Activated CD8-positive, alpha-beta memory T cell treated with anti-CD3 and anti-CD28 coated beads for 1 hour (primary cell): ENCODE measurements at regions not wholly inside any gene's neighbourhood (a gene's known extent, or its start where the extent isn't known, plus 50 kb on each side); places are given as distances from the start of the nearest gene placed in this dataset.

Source experiments
- DNase-seq, 2 donors: peaks; one replicate each; pipeline ENCODE4 v3.0.0-alpha.2; 2020; ENCODE audit warnings: low read depth in 1 of 2; ENCODE audit errors: extremely low read depth in 1 of 2

DNA sequence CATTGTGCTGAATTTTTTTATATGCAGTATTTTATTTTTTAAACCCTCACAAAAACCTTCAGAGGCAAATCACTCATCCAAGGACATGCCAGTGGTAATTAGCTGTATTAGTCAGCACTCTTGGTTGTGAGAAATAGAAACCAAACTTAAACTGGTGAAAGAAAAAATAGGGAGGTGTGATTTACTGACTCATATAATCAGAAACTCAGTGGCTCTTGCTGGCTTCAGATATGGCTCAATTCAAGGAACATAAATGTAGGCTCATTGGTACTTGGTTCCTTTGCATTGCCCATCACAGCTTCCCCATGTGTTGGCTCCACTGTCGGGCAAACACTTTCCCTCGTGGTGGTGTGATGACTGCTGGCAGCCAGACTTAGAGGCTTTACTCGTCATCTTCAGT, 497.2 kb downstream of the MAT2B start:
- DNase-seq = no peak

DNA sequence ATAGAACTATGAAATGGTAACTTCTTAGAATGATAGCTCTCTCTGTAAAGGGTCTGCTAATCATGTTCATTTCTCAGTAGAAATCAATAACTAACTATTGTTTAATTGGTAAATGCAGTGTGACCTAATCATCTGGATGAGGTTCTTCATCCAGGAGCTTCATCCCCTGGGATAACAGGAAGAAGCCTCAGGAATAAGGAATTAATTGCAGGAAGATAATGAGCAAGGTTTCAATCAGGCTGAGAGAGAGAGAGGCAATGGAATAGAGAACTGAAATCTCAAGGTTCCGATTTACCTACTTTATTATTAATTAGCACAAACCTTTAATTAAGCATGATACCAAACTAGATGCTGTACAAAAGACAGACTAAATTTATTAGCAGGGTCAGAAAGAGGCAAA, 499.7 kb downstream of the MAT2B start:
- DNase-seq = no peak

DNA sequence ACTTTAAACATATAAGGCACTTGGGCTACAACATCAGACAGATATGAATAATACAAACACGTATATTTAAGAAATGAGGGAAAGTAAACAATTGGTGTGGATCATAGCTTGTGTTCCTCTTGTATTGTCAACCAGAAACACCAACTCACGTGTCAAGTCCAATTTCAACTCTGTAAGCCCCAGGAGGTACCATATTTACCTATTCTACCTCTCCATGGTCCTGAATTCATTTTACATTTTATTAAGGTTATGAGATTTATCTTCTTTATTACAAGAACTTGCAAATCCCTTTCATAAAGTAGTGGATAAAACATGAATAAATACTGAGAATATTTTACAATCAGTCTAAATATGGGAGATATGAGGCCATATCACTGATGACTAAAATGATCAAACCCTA, 501.6 kb downstream of the MAT2B start:
- DNase-seq = no peak

DNA sequence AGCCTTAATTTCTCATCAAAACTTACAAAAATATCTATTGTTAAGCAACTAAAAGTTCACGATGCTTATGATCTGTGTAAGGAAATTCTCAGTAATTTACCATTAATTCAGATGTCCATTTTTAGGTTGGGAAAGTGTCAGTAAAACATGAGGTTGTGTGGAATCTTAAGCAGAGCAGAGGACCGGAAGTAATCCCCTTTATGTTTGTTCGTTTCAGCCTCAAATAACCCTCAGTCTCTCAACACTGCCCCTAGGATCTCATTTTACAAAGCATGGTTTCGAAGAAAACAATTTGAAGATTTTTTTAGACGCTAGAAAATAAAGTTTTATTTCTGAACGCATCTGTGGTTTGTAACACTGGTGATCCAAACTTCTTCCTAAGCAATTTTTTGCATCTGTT, 504.2 kb downstream of the MAT2B start:
- DNase-seq = no peak

DNA sequence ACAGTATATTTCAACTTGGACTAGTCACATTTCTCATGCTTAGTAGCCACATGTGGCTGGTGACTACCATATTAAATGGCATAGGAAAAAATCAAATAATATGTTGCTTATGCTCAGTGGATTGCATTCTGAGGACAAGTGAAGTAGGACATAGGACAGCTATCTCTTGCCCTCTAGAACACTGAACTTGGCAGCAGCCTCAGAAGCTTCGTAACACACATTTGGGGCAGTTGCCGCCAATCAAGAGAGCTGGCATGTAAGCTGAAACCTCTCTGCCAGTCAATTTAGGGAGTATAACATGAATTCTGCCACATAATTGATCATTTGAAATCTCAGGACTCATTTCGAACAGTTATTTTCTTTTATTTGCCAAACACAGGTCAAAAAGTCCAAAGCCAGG, 505.5 kb downstream of the MAT2B start:
- no peak for DNase-seq

DNA sequence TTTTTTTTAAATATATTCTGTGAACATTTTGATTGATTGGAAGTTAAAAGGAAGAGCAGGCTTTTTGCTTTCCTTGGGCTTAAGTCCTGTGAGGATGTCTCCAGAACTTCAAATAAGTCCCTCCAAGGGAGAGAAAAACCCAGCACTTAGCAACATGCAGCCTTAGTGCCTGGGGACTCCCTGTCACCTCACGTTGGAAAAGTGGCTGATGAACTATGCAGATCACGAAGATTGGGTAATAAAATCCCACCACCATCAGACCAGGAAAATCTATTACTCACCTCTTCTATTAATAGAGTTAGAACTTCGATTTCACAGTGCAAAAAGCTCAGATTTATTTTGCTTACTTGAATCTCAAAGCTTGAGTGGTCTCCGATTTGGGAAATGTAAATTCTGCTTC, 507.0 kb downstream of the MAT2B start:
- DNase-seq = no peak

DNA sequence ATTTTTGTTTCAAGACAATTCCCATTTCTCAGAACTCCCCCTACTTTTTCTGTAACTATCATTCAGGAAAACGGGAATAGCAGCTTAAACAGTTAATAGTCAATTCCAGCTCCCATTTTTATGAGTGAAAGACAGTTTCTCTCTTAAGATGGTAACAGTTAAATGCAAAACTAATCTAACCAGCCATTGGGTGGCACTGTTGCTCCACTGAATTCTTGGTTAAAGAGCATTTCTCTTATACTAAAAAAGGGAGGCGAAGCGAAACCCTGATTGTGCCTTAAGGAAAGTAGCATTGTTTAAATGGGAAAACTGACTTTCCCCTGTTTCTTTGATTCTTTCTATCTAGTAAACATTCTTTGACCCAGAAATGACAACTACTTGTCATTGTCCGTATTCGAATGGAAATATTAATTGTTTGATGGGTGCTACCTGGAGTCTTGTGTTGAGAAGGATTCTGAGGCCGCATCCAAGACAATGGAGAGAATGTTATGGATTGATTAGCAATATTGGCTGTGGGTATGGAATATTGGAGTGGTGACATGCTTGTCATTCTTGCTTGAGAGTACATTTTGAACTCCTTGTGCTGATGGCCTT, 507.8 kb downstream of the MAT2B start:
- no peak for DNase-seq

DNA sequence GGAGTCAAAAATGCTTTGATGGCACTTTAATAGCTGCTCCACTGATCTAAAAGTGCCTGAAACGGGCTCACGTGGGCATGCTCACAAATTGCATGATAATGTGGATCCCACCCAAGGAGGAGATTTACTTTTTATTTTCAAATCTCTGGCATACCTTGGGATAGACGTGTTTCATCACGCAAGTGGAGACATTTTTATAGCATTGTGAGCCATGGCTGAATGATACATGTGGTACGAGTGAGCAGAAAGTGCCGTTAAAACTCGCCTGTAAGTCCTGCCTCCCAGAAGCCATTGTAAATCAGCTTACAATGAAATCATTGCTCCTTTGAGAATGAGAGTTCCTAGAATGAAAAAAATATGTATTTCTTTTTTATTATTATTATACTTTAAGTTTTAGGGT, 514.7 kb downstream of the MAT2B start:
- DNase-seq = no peak

DNA sequence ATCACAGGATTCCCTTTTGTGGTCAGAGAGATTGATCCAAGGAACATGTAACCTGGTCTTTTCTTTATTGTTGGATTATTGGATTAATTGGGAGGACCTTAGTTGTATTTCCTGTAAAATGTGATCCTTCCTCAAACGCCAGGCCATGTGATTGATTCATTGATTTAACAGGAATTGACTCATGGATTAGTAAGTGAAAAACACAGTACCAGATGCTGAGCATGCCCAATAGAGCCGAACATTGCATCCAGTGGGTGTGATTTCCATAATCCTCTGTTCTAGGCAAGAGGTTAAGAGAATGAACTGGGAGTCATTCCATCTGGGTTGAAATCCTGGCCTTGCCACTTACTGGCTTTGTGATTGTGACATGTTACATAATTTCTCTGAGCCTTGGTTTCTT, 522.3 kb downstream of the MAT2B start:
- DNase-seq = no peak

DNA sequence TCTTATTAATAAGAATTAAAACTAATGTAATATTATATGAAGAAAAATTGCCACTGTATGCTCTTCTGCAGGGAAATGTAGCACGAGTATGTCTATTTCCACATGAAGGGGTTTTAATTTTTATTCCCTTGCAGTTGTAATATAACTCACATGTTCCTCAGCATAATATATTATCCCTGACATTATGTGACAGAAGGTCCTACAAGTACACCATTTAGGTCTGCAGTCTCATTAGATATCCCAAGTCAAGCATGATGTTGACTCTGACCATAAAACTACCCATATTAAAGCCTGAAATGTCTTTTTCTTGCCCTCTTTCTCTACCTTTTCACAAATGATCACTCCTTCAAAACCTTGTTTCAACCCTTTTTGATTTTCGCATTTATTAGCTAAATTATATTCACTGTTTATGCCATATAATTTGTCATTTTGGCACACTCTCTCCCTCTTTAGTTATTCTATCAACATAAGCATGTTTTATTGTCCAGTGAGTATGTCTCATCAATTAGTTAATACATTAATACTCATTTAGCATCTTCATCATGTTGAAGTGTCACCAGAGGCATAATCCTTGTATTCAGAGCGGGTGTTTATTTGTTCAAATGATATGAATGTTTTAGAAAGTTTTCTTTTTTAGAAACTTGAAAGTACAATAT, 532.8 kb downstream of the MAT2B start:
- no peak for DNase-seq

DNA sequence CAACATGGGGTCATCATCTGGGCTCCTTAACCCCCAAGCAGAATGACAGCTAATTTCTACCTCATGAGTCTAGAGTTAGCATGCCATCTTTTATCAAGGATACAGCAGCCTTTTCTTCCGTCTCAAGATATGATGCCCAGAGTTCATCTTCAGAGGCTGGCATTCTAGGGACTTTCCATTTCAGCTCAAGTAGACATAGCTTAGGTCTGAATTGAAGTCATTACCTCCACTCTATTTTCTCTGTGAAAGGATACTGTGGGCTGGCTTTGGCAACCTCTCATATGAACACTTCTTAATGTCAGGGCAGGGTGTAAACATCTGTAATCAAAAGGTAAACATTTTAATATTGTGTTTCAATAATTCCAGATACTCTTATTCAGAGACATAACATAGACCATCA, 535.7 kb downstream of the MAT2B start:
- no peak for DNase-seq

DNA sequence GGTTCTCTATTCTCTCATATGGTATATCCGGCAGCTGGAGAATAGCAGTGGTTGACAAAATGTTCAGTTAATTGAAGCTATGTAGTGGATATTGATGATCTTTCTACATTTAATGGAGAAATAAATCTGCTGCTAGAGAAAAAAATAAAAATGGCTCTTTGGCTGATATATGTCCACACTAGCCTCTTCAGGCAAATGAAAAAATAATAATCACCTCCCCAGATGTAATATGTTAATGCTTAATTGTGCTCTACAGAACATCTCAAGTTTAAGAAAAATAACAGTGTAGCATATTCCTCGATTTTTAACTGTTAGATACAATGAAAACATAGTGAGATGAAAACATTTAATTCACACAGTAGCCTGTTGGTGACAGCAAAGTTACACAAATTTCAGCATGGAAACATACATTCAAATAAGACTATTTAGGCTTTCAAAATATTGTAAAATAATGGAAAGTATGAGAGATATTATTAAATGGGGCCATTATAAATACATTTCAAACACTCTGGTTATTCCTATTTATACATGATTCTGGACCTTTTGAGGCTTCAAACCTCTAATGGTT, 543.0 kb downstream of the MAT2B start:
- no peak for DNase-seq

DNA sequence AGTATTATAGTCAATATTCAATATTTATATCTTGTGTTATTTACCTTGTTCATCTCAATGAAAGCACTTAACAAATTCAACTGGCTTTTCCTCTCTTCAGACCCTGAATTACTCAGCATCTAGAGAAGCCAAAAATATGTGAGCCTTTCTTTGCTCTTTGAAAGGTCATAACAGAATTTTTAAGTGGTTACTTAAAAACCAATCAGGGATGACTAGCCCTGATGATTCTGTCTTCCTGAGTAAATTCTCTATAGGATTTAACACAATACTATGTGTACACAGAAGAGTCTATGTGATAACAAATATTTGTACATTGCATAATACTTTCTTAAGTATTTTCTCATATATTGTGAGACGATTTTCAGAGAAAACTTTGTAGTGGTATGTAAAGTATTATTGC, 546.3 kb downstream of the MAT2B start:
- no peak for DNase-seq

DNA sequence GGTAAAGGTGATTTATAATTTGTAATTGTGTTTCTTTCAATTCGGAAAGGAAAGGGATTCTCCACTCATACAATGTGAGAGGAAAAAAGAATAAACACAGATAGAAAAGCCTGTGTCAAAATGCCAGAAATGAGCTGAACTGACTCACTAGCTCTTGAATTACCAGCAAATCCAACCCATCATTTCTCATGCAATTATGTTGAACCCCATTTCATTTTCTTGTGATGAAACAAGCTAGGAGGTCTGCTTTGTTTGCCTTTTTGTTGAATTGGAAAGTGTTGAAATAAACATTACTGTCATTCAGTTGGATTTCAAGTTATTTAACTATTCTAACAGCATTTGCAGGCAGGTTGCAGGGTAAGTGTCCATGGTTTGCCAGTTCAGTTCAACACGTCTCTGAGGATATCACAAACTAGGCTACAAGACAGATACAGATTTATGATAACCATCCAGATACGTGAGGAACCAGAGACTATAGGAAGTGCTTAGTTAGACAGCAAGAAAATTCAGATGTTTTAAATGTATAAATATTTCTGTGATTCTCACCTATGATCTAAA, 547.2 kb downstream of the MAT2B start:
- DNase-seq = no peak

DNA sequence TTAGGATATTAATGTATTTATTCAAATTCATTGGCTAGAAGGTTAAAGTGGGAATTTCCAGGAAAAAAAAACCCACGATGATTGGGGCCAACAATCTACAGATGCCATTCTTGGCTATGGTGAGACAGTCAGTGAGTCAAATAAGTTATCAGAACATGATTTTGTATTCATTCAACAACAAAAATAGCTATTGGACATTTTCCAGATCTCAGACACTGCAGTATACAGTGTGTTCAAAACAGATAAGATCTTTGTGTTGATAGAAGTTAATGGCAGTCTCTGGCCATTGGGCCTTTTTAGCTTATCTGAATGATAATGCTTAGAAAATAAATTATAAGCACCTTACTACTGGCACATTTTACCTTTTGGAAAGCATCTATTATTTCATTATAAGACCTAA, 547.7 kb downstream of the MAT2B start:
- no peak for DNase-seq

DNA sequence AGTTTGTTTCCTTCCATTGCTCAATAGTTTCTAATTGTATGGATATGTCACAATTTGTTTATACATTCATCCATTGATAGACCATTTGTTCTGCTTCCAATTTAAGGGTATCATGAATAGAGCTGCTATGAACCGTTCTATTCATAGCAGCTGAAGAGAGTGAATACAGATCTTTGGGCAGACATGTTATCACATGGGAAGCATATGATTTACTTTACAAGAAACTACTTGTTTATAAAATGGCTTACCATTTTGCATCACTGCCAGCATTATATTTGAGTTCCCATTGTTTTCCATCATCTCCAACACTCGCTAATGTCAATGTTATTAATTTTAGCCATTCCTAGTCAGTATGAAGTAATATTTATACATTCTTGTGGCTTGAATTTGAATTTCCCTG, 549.0 kb downstream of the MAT2B start:
- DNase-seq = no peak

DNA sequence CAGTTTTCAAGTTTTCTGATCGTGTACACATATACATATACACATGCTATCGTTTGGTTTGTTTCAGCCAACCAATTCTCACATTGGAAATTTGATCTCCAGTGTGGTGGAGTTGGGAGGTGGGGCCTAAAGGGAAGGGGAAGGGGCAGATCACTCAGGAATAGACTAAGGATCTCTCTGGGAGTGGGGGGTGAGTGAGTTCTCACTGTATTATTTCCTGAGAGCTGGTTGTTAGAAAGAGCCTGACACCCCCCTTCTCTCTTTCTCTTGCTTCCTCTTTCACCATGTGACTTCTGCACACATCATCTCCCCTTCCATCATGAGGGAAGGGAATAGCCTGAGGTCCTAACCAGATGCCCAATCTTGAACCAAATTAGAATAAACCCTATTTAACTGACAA, 551.7 kb downstream of the MAT2B start:
- no peak for DNase-seq

DNA sequence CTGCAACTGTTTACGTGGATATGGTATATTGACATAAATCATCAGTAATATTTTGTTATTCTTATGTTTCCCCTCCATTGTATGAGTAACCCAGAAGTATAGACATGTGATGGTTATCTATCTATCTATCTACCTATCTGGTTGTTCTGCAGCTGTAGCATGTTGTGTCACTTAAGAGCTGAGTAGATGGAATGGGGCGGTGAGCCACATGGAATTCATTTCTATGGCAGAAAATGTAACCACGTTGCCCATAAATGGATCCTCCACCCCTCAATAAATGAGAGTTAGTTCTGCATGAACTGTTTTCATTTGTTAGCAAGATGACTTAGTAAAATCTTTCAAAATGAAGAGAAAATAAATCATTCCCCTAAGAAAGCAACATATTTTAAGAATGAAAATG, 553.2 kb downstream of the MAT2B start:
- no peak for DNase-seq

DNA sequence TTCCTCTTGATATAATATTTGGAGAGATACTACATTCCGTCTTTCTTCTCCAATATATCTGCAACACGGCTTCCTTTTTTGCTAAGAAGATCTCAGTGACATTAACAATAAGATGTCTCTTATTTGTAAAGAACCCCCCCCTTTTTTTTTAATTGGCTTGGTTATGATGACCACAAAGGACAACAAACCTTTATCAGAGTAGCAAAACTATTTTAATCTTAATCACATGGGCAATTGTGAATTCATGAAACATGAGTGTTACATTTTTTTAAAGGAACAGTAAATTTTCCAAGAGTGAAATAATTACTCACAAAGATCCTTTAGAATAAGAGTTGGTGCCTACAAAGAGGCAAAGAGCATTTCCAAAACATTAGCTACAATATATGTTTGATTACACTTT, 554.1 kb downstream of the MAT2B start:
- DNase-seq = no peak

DNA sequence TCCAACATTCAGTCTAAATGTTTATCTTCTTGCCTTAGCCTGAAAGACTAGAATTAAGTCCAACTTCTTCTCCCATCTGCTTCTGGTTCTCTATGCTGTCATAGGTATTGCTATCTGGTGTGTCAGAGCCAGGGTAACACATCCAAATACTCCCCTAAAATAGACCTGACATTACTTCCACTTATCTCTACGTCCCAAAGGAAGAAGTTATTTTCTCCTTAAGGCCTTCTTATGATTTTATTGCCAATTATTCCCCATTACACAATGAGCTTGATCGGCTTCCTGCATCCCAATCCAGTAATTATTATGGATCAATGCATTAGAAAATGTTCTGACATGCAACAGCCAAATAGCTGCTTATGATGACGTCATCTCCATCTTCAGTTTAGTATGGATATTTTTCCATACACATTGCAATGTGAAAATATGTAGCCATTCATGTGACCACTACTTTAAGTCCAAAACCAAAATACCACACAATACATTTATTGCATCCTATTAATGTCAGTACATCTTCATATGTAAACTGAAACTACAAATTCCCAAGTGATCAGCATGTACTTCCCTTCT, 555.5 kb downstream of the MAT2B start:
- DNase-seq = no peak

DNA sequence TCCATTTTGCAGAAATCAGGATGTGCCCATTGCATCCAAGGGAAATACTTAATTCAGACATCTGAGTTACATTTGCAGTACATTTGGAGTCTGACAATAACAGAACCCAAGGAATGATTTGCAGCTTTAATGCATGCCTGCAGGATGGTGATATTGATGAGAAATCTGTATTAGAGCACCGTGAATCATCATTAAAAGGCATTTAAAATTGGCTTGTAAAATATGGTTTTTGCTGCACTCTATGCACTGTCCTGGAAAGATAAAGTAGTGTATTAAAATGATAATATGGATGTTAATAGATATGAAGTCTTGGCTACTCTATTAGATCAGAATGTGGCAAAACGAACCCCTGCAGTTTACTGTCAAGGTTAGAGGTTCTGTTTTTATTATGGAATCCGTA, 556.9 kb downstream of the MAT2B start:
- DNase-seq = no peak

DNA sequence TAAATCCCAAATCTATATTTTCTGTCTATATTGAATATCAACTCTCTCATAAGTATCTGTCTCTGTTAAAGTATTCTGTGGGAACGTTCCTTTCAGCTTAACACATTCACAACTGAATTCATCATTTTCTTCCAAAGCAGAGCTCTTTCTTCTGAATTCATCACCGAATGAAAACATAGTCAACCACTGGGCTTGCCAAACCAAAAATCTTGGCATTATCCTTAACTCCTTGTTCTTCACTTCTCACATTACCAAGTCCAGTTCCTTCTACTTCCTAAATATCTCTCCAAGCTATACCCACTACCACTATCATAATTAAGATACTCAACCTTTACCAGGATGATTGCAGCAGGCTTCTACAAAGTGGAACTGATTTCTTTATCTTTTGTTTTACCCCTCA, 559.8 kb downstream of the MAT2B start:
- no peak for DNase-seq
